ENCODE measurements at regions not wholly inside any gene's neighbourhood (a gene's known extent, or its start where the extent isn't known, plus 50 kb on each side); places are given as distances from the start of the nearest gene placed in this dataset.
"Not testable (repeated sequence)": the region's sequence is repeated elsewhere in the genome, so short reads cannot be mapped to it uniquely, and the experiment has no call there.

DNA sequence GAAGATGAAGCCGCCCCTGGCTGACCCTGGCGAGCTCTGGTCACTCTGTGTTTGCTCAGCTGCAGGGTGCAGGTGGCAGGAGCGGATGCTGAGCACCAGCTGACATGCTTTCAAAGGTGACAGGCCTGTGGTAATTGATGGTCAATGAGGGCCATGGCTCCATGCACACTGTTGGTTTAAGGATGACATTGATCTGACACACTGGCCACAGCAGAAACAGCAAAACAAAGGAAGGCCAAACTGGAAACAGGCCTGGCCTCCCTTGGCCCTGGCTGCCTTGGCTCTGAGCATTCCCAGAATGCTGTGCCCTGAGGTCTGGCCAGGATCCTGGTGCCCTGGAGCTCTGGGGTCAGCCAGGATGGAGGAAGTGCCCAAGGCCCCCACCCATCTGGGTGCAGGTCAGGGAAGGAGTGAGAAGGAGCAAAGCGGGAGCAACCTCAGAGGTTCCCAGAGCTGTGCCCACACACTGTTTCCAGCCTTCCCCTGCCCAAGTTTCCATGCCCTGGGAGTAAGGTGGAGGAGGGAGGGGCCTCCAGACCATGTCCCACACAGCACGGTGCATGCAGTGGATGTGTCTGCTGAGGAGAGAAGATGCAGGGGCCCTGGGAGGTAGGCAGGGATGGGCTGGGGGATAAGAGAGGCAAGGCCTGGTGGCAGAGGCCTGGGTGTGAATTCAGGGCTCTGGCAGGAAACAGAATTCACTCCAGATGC is 302.2 kb downstream of the RPS24 start:
- Mint-ChIP-seq H3K4me3 (no peak overlapping the region), H3K27ac (no peak overlapping the region), H3K4me1 (ENCODE audit: low read depth) (no peaks in the 10 kb centered on the region), H3K27me3 (ENCODE audit: low read depth) (peaks cover 10% of the 10 kb centered on the region), H3K36me3 (ENCODE audit: low read depth) (no peaks in the 10 kb centered on the region), H3K9me3 (no peaks in the 10 kb centered on the region)
- no peak for DNase-seq (ENCODE audit: low spot score)

DNA sequence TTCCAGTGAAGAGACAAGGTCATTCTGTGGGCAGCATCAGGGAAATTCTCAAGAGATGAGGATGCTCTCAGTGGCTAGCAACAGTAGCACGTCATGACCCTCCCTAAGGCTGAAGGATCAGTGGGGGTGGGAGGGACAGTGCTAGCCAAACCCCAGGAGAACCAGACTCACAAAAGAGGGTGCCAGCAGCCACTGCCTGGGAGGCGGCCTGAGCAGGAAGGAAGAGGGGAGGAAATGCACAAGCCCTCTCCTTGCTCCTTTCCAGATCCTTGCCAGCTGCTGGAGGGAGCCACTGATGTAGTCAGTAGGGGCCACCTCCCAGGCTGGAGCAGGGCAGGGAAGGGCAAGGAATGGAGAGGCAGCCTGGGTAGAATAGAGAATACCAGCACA is 302.7 kb downstream of the RPS24 start:
- no peaks in the 10 kb centered on the region for H3K36me3 Mint-ChIP-seq (ENCODE audit: low read depth)

DNA sequence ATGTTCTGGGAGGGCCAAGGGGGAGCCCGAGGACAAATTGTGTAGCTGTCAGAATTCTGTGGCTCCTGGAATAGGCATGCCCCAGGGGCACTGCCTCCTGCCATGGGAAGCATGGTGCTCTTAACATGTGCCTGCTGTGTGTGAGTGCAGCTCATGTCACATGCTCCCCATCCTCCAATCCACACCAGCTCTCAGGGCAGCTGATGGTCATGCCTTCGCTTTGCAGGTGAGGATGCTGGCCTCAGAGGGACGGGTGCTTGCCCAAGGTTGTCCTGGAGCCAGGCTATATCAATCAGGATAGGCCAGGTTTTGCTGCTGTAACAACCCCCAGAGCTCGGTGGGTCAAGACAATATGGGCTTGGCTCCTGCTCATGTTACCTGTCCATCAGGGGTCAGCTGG is 303.4 kb downstream of the RPS24 start:
- DNase-seq (ENCODE audit: low spot score) = no peak
- Mint-ChIP-seq H3K27me3 (ENCODE audit: low read depth) (peaks cover 10% of the 10 kb centered on the region), H3K4me3 (no peak overlapping the region), H3K4me1 (ENCODE audit: low read depth) (no peaks in the 10 kb centered on the region), H3K36me3 (ENCODE audit: low read depth) (no peaks in the 10 kb centered on the region), H3K27ac (no peak overlapping the region), H3K9me3 (no peaks in the 10 kb centered on the region)

More for the DNA sequence above, 302.7 kb downstream of the RPS24 start:
- no peak overlapping the region for H3K27ac Mint-ChIP-seq
- no peak for DNase-seq (ENCODE audit: low spot score)
- H3K4me1 Mint-ChIP-seq (ENCODE audit: low read depth) = no peaks in the 10 kb centered on the region
- no peaks in the 10 kb centered on the region for H3K9me3 Mint-ChIP-seq
- H3K27me3 Mint-ChIP-seq (ENCODE audit: low read depth) = peaks cover 10% of the 10 kb centered on the region
- no peak overlapping the region for H3K4me3 Mint-ChIP-seq

DNA sequence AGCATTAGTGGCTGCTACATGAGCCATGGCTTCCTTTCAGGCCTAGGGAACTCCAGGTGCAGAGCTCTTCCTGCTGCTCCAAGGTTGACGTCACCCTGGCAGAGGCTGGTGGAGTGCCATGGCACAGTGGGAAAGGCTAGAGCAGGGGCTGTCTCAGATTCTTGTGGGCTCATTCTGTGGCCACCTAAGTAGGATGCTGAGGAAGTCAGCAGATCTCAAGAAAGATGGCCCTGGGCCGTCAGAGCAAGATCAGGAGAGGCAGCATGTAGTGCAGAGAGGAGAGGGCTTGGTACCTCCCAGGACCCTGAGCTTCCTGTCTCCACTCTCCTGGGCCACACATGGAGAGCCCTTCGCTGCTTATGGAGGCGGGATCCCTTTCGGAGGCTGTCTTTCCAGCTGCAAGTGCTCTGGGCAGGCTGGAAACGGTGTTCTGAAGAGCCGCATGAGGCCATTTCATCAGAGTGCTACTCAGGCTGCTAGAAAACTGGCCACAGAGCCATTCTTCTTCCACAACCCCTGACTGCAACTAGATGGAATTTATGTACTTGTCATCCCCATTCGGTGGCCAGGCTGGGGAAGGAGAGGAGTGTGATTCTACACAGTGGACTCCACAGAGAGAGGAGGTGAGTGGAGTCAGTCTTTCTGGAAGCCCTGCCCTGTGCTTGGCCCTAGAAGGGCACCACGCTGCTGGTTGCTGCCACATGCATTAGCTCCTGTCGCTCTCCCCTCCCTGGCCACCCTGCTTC is 304.2 kb downstream of the RPS24 start:
- H3K4me3 Mint-ChIP-seq = no peak overlapping the region
- peaks cover 10% of the 10 kb centered on the region for H3K27me3 Mint-ChIP-seq (ENCODE audit: low read depth)
- DNase-seq (ENCODE audit: low spot score) = no peak
- H3K36me3 Mint-ChIP-seq (ENCODE audit: low read depth) = no peaks in the 10 kb centered on the region
- no peaks in the 10 kb centered on the region for H3K9me3 Mint-ChIP-seq
- H3K4me1 Mint-ChIP-seq (ENCODE audit: low read depth) = no peaks in the 10 kb centered on the region
- no peak overlapping the region for H3K27ac Mint-ChIP-seq

DNA sequence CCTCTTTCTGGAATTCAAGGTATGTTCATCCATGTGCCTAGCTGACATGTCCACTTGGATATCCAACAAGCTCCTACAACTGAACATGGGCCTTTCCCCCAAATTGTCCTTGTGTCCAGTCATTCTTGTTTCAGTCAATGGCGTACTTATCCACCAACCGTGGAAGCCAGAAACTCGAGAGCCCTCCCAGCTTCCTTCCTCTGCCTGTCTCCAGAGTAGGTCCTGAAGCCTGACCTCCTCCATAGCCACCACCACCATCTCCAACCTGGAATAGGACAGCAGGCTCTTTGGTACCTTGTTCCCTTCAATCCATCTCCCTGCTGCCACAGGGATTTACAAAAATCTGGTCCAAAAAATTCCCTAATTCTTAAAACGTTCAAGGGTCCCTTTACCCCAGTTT is 305.1 kb downstream of the RPS24 start:
- Mint-ChIP-seq H3K27ac (no peak overlapping the region), H3K4me3 (no peak overlapping the region), H3K4me1 (ENCODE audit: low read depth) (no peaks in the 10 kb centered on the region), H3K9me3 (no peaks in the 10 kb centered on the region), H3K27me3 (ENCODE audit: low read depth) (peaks cover 10% of the 10 kb centered on the region), H3K36me3 (ENCODE audit: low read depth) (no peaks in the 10 kb centered on the region)
- no peak for DNase-seq (ENCODE audit: low spot score)

DNA sequence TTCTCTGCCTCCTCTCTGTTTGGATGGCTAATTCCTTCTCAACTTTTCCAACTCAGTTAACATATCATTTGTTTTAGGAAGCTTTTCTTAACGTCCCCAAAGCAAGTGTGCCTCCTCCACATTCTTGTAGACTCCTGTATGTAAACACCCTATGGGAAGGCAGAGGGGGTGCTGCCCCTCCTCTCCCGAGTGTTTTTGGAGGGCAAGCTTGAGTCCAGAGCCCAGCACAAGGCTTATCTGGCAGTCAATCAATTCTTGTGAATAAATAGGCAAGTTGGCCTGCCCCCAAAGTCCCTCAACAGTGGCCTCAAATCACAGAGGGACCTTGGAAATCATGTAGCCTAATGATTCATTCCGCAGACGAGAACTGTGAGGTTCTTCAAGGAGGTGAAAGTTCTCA is 305.6 kb downstream of the RPS24 start:
- Mint-ChIP-seq H3K27me3 (ENCODE audit: low read depth) (peaks cover 10% of the 10 kb centered on the region), H3K27ac (no peak overlapping the region), H3K4me1 (ENCODE audit: low read depth) (no peaks in the 10 kb centered on the region), H3K9me3 (no peaks in the 10 kb centered on the region), H3K4me3 (no peak overlapping the region), H3K36me3 (ENCODE audit: low read depth) (no peaks in the 10 kb centered on the region)
- DNase-seq (ENCODE audit: low spot score) = no peak

DNA sequence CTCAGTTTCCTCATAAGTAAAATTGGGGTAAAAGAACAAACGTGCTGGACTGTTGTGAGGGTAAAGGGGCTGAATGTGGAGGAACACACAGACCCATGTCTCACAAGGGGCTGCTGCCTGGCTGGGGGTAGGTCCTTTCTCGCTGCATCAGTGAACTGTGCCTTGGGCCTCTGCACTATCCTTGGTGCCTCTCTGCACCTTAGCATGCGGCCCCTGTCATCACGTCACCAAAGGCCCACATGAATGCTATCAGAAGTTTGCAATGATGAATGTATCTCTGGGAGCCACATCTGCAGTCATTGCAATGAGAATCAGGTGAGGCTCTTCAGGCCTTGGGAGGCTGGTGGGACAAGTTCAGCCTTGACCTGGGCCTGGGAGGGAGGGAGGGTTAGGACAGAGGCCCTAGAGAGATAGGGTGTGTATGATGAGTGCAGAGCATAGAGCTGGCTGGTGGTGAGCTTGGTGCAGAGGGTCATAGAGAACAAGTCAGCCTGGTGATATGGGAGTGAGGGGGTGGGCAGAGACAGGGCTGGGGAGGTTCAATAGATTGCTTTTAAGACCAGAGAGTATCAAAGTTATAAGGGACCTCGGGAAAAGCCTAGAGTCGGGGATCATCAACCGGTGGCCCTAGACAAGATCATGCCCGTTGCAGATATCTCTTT is 308.4 kb downstream of the RPS24 start:
- Mint-ChIP-seq H3K4me1 (ENCODE audit: low read depth) (no peaks in the 10 kb centered on the region), H3K36me3 (ENCODE audit: low read depth) (no peaks in the 10 kb centered on the region), H3K27me3 (ENCODE audit: low read depth) (peaks cover 15% of the 10 kb centered on the region), H3K27ac (no peak overlapping the region), H3K9me3 (no peaks in the 10 kb centered on the region), H3K4me3 (no peak overlapping the region)
- DNase-seq (ENCODE audit: low spot score) = no peak

DNA sequence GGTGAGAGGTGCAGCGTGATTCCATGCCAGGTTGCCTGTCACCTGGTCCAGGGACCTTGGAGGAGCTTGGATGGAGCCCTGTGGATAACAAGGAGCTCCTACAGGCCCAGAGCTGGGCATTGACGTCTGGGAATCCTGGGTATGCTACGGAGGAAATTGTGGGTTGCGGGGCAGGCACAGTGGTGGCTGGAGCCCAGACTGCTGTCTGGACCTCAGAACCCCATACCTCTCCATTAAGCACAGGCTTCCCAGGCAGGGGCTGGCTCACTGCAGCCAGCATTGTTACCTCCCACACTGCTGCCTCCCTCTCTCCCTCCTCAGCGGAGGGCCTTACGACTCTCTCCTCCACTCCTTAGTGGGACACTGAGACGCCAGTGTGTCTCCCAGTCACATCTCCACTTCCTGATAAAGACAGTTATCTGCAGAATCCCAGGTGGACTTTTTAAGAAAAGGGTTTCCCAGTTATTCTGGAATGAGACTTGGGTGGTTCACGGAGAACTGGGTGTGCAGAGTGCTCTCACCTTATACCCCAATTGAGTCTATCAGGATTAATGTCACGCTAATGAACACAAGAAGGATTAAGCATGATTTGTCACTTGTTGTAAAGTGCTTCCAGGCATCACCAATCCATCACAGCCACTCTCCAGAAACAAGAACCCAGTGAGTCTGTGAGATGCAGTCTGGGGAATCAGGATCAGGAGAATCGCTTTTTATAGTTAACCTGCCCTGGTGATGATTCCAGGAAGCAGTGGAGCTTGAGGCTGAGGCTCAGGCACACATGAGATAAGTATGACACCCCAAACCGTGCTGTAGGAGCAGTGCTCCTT is 309.4 kb downstream of the RPS24 start:
- H3K36me3 Mint-ChIP-seq (ENCODE audit: low read depth) = no peaks in the 10 kb centered on the region
- DNase-seq (ENCODE audit: low spot score) = no peak
- peaks cover 15% of the 10 kb centered on the region for H3K27me3 Mint-ChIP-seq (ENCODE audit: low read depth)
- H3K27ac Mint-ChIP-seq = no peak overlapping the region
- no peaks in the 10 kb centered on the region for H3K4me1 Mint-ChIP-seq (ENCODE audit: low read depth)
- H3K9me3 Mint-ChIP-seq = no peaks in the 10 kb centered on the region
- H3K4me3 Mint-ChIP-seq = no peak overlapping the region

DNA sequence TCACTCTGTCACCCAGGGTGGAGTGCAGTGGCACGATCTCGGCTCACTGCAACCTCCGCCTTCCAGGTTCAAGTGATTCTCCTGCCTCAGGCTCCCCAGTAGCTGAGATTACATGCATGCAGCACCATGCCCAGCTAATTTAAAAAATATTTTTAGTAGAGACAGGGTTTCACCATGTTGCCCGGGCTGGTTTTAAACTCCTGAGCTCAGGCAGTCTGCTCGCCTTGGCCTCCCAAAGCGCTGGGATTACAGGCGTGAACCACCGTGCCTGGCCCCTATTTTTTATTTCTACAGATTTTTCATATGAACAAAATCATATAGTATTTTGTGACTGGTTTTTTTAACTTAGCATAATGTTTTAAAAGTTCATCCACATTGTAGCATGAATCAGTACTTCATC is 310.6 kb downstream of the RPS24 start:
- H3K27ac Mint-ChIP-seq; H3K4me3 Mint-ChIP-seq; H3K27me3 Mint-ChIP-seq (ENCODE audit: low read depth); H3K36me3 Mint-ChIP-seq (ENCODE audit: low read depth); DNase-seq (ENCODE audit: low spot score); H3K4me1 Mint-ChIP-seq (ENCODE audit: low read depth); H3K9me3 Mint-ChIP-seq: not testable (repeated sequence)

DNA sequence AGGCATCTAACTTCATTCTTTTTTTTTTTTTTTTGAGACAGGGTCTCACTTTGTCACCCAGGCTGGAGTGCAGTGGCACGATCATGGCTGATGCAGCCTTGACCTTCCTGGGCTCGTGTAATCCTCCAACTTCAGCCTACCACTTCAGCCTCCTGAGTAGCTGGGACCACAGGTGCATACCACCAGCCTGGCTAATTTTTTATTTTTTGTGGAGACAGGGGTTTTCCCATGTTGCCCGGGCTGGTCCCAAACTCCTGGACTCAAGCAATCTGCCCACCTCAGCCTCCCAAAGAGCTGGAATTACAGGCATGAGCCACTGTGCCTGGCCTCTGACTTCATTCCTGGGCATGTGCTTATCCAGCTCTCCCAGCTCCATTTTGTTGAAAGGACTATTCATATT is 311.9 kb downstream of the RPS24 start:
- not testable (repeated sequence) for H3K4me3 Mint-ChIP-seq; H3K27ac Mint-ChIP-seq; H3K4me1 Mint-ChIP-seq (ENCODE audit: low read depth); H3K9me3 Mint-ChIP-seq; H3K27me3 Mint-ChIP-seq (ENCODE audit: low read depth); DNase-seq (ENCODE audit: low spot score); H3K36me3 Mint-ChIP-seq (ENCODE audit: low read depth)

DNA sequence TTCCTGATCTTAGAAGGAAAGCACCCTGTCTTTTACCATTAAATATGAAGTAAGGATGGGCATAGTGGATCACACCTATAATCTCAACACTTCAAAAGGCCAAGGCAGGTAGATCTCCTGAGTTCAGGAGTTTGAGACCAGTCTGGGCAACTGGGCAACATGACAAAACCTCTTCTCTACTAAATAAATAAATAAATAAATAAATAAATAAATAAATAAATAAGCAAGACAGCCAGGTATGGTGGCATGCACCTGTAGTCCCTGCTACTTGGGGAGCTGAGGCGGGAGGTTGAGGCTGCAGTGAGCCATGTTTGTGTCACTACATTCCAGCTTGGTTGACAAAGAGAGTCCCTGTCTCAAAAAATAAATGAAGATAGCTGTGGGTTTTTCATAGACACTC is 313.1 kb downstream of the RPS24 start:
- no peak for DNase-seq (ENCODE audit: low spot score)
- Mint-ChIP-seq H3K4me1 (ENCODE audit: low read depth) (no peaks in the 10 kb centered on the region), H3K27me3 (ENCODE audit: low read depth) (peaks cover 9% of the 10 kb centered on the region), H3K27ac (no peak overlapping the region), H3K4me3 (no peak overlapping the region), H3K36me3 (ENCODE audit: low read depth) (no peaks in the 10 kb centered on the region), H3K9me3 (no peaks in the 10 kb centered on the region)

DNA sequence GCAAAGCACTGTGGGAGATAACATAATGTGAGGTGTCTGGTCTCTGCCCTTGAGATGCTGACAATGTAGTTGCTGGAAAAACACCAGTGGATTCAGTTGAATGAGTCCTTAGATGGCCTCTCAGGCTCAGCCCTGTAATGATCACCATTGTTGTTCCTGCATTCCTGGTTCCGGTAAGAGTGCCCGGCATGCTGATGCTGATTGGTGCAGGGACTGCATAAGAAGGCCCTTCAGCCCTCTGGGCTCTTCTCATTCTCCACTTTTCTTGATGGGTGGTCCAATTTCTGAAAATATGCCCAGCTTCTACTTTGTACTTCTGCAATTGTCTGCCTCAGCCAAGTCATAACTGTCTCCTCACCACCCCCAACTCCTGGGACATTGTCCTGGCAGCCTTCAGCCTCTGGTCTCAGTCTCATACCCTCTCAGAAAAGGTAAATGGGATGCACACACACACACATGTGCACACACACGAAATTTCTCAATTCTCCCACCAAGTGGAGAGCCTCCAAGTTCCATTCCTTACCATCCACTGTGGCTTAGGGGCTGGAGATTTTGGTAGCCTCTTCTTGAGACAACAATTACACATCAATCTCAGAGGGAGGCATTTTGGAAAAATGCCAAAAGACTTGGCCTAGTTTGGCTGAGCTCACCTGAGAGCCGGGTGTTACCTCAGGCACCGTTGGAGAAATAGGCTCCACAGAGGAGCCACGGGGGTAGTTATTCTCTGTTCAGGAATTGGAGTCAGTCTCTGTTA is 314.9 kb downstream of the RPS24 start:
- no peaks in the 10 kb centered on the region for H3K4me1 Mint-ChIP-seq (ENCODE audit: low read depth)
- H3K27ac Mint-ChIP-seq = no peak overlapping the region
- DNase-seq (ENCODE audit: low spot score) = no peak

DNA sequence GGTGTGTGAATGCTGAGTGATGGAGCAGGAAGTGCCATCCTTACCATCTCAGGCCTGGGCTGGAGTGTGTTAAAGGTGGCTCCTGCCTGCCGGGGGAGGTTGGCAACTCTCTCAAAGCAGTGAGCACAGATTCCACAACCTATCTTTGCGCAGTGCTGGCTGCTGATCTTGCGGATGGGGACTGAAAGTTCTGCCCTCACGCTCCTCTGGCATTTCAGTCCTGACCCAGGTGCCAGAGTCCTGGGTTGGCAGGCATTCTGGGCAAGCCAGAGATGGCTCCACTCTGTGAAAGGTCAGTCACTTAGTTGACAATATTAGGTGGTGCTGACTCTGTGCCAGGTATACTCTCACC is 315.5 kb downstream of the RPS24 start:
- peaks cover 9% of the 10 kb centered on the region for H3K27me3 Mint-ChIP-seq (ENCODE audit: low read depth)
- H3K4me1 Mint-ChIP-seq (ENCODE audit: low read depth) = no peaks in the 10 kb centered on the region
- H3K4me3 Mint-ChIP-seq = no peak overlapping the region
- H3K36me3 Mint-ChIP-seq (ENCODE audit: low read depth) = no peaks in the 10 kb centered on the region
- DNase-seq (ENCODE audit: low spot score) = no peak
- H3K27ac Mint-ChIP-seq = no peak overlapping the region
- no peaks in the 10 kb centered on the region for H3K9me3 Mint-ChIP-seq

More for the DNA sequence above, 314.9 kb downstream of the RPS24 start:
- Mint-ChIP-seq H3K4me3 (no peak overlapping the region), H3K9me3 (no peaks in the 10 kb centered on the region), H3K36me3 (ENCODE audit: low read depth) (no peaks in the 10 kb centered on the region), H3K27me3 (ENCODE audit: low read depth) (peaks cover 9% of the 10 kb centered on the region)

Data from T-helper 2 cell treated with Interferon-gamma antibody and Interleukin-4, amounts not matched to agents 5 μg/mL and 100 μg/mL, for 36 hours (primary cell).